Retinal pigment epithelial cell (primary cell): ENCODE measurements at regions not wholly inside any gene's neighbourhood (a gene's known extent, or its start where the extent isn't known, plus 50 kb on each side); places are given as distances from the start of the nearest gene placed in this dataset.

ENCODE experiments used
- DNase-seq: peaks from one replicate; pipeline ENCODE4 v3.0.0-alpha.2; 2010; ENCODE audit warnings: low read depth
- H3K4me3 ChIP-seq: 2 replicates; pipeline ENCODE4 v1.5.1; 2011; ENCODE audit warnings: mild to moderate bottlenecking, low read length, control low read depth, moderate library complexity
- CTCF ChIP-seq: conservative IDR thresholded peaks from 2 replicates; pipeline ENCODE4 v1.5.1; 2011; ENCODE audit warnings: low read depth, low read length, control low read depth, inconsistent platforms

GRCh38 chr1:47684964-47685762 is 247.3 kb downstream of the FOXD2 start:
- no peak overlapping the region for H3K4me3 ChIP-seq
- no peak for DNase-seq
- no peak for TF ChIP-seq CTCF

GRCh38 chr1:47685763-47686066 is 247.9 kb downstream of the FOXD2 start:
- no peak for TF ChIP-seq CTCF
- no peak for DNase-seq
- H3K4me3 ChIP-seq, result no peak overlapping the region

GRCh38 chr1:47686731-47687630 is 249.1 kb downstream of the FOXD2 start:
- H3K4me3 ChIP-seq, result no peak overlapping the region
- no peak for DNase-seq
- no peak for TF ChIP-seq CTCF

GRCh38 chr1:47687631-47688460 is 250.0 kb downstream of the FOXD2 start:
- no peak for TF ChIP-seq CTCF
- H3K4me3 ChIP-seq, result no peak overlapping the region
- DNase-seq, result no peak

- H3K4me3 ChIP-seq, result no peak overlapping the region
- no peak for TF ChIP-seq CTCF
- no peak for DNase-seq
Measured at GRCh38 chr1:47688461-47689296, 250.8 kb downstream of the FOXD2 start.

- DNase-seq, result no peak
- H3K4me3 ChIP-seq, result no peak overlapping the region
- no peak for TF ChIP-seq CTCF
Measured at GRCh38 chr1:47689894-47690293, 252.1 kb downstream of the FOXD2 start.
